K562 (cell line): ENCODE measurements at regions not wholly inside any gene's neighbourhood (a gene's known extent, or its start where the extent isn't known, plus 50 kb on each side); places are given as distances from the start of the nearest gene placed in this dataset.

Experiments
- ATAC-seq: fragments of 200-7000 bp; cut with Tn5 transposase; 3 replicates; pipeline ENCODE4 v1.9.1; 2020; ENCODE audit warnings: moderate library complexity
- BruUV-seq: library from RNA; stranded (reverse); fragments of 400-500 nt; replicated peaks from 2 replicates; lab custom pipeline; 2021; lab: Mats Ljungman, UMichigan
- CTCF ChIA-PET: fragments of 300-600 bp; formaldehyde crosslinking; extraction: SDS; loops from one replicate; lab custom pipeline; 2021; ENCODE audit warnings: low intra/inter-chr PET ratio; lab: Yijun Ruan, JAX
- POLR2A ChIA-PET: fragments of 300-600, 350-650 bp; sonication (Branson Sonifier 250); formaldehyde crosslinking; extraction: SDS; loops from one replicate; lab custom pipeline; 2021; ENCODE audit warnings: antibody characterized with exemption, inconsistent platforms; lab: Yijun Ruan, JAX
- DNase-seq, 4 experiments: peaks; one replicate each; pipeline versions ENCODE4 v3.0.0 to v3.0.0-alpha.2; 2011 to 2018; ENCODE audit warnings: low spot score in 3 of 4, mixed read lengths in 3 of 4; ENCODE audit errors: extremely low read depth in 1 of 4
- FAIRE-seq: peaks from 2 replicates; lab custom pipeline; 2011; peaks lifted over from hg19 to GRCh38; lab: Jason Lieb, UNC
- H2AFZ ChIP-seq: 2 replicates; pipeline ENCODE4 v1.6.0; 2011; ENCODE audit warnings: low read depth, low read length, control low read depth, inconsistent platforms
- H3K27ac ChIP-seq: fragments of 200-600 bp; 3 replicates; pipeline ENCODE4 v1.8.0; 2011; ENCODE audit warnings: low read depth, mild to moderate bottlenecking, control low read depth, inconsistent platforms, low read length, moderate library complexity, mixed read lengths; ENCODE audit errors: extremely low read depth
- H3K27me3 ChIP-seq, 2 experiments: fragments of 300-600 bp in 1 of 2; 2 replicates in 1 of 2; 3 replicates in 1 of 2; pipeline versions ENCODE4 v1.6.0 to v1.8.0; 2011; ENCODE audit warnings: inconsistent platforms in 2 of 2, low read length in 2 of 2, mild to moderate bottlenecking in 1 of 2, mixed read lengths in 1 of 2, moderate library complexity in 1 of 2; ENCODE audit not compliant: control insufficient read depth in 2 of 2, insufficient read depth in 2 of 2
- H3K36me3 ChIP-seq: fragments of 300-600 bp; 3 replicates; pipeline ENCODE4 v1.8.0; 2011; ENCODE audit warnings: mild to moderate bottlenecking, low read length, inconsistent platforms; ENCODE audit not compliant: control insufficient read depth, insufficient read depth
- H3K4me1 ChIP-seq, 2 experiments: fragments of 200-600 bp in 1 of 2; replicated peaks in 1 of 2; 2 replicates in 1 of 2; 3 replicates in 1 of 2; pipeline versions ENCODE4 v1.5.1 to v1.8.0; 2011; ENCODE audit warnings: inconsistent platforms in 2 of 2, low read length in 2 of 2, mild to moderate bottlenecking in 1 of 2, mixed read lengths in 1 of 2, moderate library complexity in 1 of 2; ENCODE audit not compliant: control insufficient read depth in 2 of 2, insufficient read depth in 2 of 2
- H3K4me2 ChIP-seq: 2 replicates; pipeline ENCODE4 v1.6.1; 2011; ENCODE audit warnings: low read length, control low read depth, inconsistent platforms, mixed read lengths; ENCODE audit not compliant: insufficient read depth
- H3K4me3 ChIP-seq: fragments of 200-600 bp; sonication (generic), shearing (Covaris generic); 2 replicates; pipeline ENCODE4 v1.5.1; 2016; ENCODE audit warnings: control low read depth, inconsistent platforms
- H3K79me2 ChIP-seq: fragments of 200-600 bp; 3 replicates; pipeline ENCODE4 v1.8.0; 2011; ENCODE audit warnings: low read length, inconsistent platforms; ENCODE audit not compliant: control insufficient read depth, insufficient read depth
- H3K9ac ChIP-seq, 2 experiments: 2 replicates each; pipeline versions ENCODE4 v1.6.0 to v1.6.1; 2011; ENCODE audit warnings: low read depth in 2 of 2, low read length in 2 of 2, control low read depth in 1 of 2, inconsistent platforms in 1 of 2, mild to moderate bottlenecking in 1 of 2, mixed read lengths in 1 of 2; ENCODE audit not compliant: insufficient read depth in 1 of 2
- H3K9me1 ChIP-seq: one replicate; pipeline ENCODE4 v1.6.0; 2011; ENCODE audit warnings: inconsistent platforms, mild to moderate bottlenecking, low read length, moderate library complexity; ENCODE audit not compliant: control insufficient read depth, insufficient read depth
- H3K9me3 ChIP-seq: replicated peaks from 2 replicates; pipeline ENCODE4 v1.5.1; 2011; ENCODE audit warnings: low read depth, low read length, inconsistent platforms; ENCODE audit not compliant: control insufficient read depth, insufficient read depth
- H4K20me1 ChIP-seq: replicated peaks from 2 replicates; pipeline ENCODE4 v1.6.1; 2011; ENCODE audit warnings: low read length, inconsistent platforms, mixed read lengths; ENCODE audit not compliant: control insufficient read depth, insufficient read depth
- ADNP ChIP-seq: fragments of 200-800 bp; sonication (Bioruptor generic); IDR thresholded peaks from 2 replicates; pipeline ENCODE4 v1.6.1; 2016; ENCODE audit warnings: missing genetic modification characterization, missing compliant biosample characterization
- COPS2 ChIP-seq: fragments of 450-650 bp; conservative IDR thresholded peaks from 2 replicates; pipeline ENCODE4 v1.6.1; 2016; ENCODE audit warnings: mild to moderate bottlenecking, moderate library complexity
- FUS ChIP-seq: fragments of 200-400 bp; formaldehyde crosslinking; optimal IDR thresholded peaks from 2 replicates; pipeline ENCODE3; 2017; ENCODE audit warnings: low read depth, low read length
- HIVEP1 ChIP-seq: fragments of 250-450 bp; sonication (Bioruptor Pico); IDR thresholded peaks from 2 replicates; pipeline ENCODE4 v1.4.0; 2020; ENCODE audit warnings: mild to moderate bottlenecking
- HMGN3 ChIP-seq: IDR thresholded peaks from 2 replicates; pipeline ENCODE4 v1.6.1; 2011; ENCODE audit warnings: borderline replicate concordance, low read depth, mild to moderate bottlenecking, mixed read lengths, low read length; ENCODE audit not compliant: insufficient read length; ENCODE audit errors: extremely low read depth
- SIN3A ChIP-seq, 2 experiments: fragments of 150-350 bp in 1 of 2; IDR thresholded peaks; 2 replicates each; pipeline ENCODE4 v1.6.1; 2011 to 2016; ENCODE audit warnings: borderline replicate concordance in 2 of 2, low read depth in 2 of 2, low read length in 2 of 2, mild to moderate bottlenecking in 2 of 2, moderate library complexity in 2 of 2; ENCODE audit not compliant: control insufficient read depth in 1 of 2
- SMC3 ChIP-seq: conservative IDR thresholded peaks from 2 replicates; pipeline ENCODE4 v1.6.1; 2011; ENCODE audit warnings: low read depth, low read length, improper control_type of control experiment; ENCODE audit not compliant: insufficient read depth
- SRSF7 ChIP-seq: fragments of 200-400 bp; formaldehyde crosslinking; optimal IDR thresholded peaks from 2 replicates; pipeline ENCODE3; 2017; ENCODE audit warnings: mild to moderate bottlenecking, low read depth, low read length
- ZNF23 ChIP-seq: fragments of 250-450 bp; sonication (Bioruptor Pico); IDR thresholded peaks from 2 replicates; pipeline ENCODE4 v1.4.0; 2020; ENCODE audit warnings: mild to moderate bottlenecking
- ZNF311 ChIP-seq: fragments of 250-450 bp; sonication (Bioruptor Pico); IDR thresholded peaks from 2 replicates; pipeline ENCODE4 v1.4.0; 2020; ENCODE audit warnings: mild to moderate bottlenecking, moderate library complexity
- WGBS: fragments of 100-300 bp; shearing (Covaris generic); methylation state at CpG from one replicate; pipeline ENCODE4 v1.1.6; 2016; ENCODE audit warnings: low coverage, mixed read lengths; ENCODE audit not compliant: insufficient coverage; ENCODE audit errors: missing lambda C conversion rate; 5-methylcytosine and 5-hydroxymethylcytosine counted together
- in situ Hi-C: fragments of 300-500 bp; cut with MboI; formaldehyde crosslinking; loops from 4 replicates; pipeline ENCODE4 v1.15.0; 2018; ENCODE audit warnings: inconsistent platforms, mixed read lengths
- intact Hi-C: fragments of 100-400 bp; cut with micrococcal nuclease; formaldehyde crosslinking; loops from 2 replicates; pipeline ENCODE4 v1.14.2; 2022
- TF ChIP-seq, protein P1 (sequence below): fragments of 250-450 bp; sonication (Bioruptor Pico); IDR thresholded peaks from 2 replicates; pipeline ENCODE4 v1.5.0; 2020; ENCODE audit warnings: mild to moderate bottlenecking
- TF ChIP-seq, protein P2 (sequence below): IDR thresholded peaks from 2 replicates; pipeline ENCODE4 v1.6.1; 2014; ENCODE audit warnings: antibody characterized with exemption

DNA sequence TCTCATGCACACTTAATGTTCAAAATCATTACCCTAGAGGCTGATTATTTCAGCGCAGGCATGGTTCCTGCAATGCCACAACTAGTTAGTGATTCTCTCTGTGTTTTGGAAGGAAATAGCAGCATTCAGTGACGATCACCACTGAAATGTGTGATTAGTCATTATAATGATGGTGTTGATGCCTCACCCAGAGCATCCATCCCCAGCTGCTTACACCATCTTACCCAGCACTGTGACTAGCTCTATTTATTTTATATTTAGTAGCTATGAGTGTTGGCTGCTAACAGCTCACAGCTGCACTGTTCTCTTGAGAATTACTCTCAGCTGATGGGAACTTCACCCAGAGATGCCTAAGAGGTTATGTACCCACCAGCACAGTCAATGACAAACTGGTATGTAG lies 60.5 kb upstream of the TSPAN7 start:
- no peak for FAIRE-seq
- H3K4me1 ChIP-seq, result no peaks in the 10 kb centered on the region
- no peak for TF ChIP-seq ADNP (tag)
- TF ChIP-seq ZNF311 (CRISPR knock-in tag), result no peak
- TF ChIP-seq FUS, result no peak
- no peak for TF ChIP-seq ZNF23 (CRISPR knock-in tag)
- TF ChIP-seq, protein P1, sequence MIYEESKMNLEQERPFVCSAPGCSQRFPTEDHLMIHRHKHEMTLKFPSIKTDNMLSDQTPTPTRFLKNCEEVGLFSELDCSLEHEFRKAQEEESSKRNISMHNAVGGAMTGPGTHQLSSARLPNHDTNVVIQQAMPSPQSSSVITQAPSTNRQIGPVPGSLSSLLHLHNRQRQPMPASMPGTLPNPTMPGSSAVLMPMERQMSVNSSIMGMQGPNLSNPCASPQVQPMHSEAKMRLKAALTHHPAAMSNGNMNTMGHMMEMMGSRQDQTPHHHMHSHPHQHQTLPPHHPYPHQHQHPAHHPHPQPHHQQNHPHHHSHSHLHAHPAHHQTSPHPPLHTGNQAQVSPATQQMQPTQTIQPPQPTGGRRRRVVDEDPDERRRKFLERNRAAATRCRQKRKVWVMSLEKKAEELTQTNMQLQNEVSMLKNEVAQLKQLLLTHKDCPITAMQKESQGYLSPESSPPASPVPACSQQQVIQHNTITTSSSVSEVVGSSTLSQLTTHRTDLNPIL (CRISPR knock-in tag), result no peak
- no peak for TF ChIP-seq SMC3
- no peak for TF ChIP-seq HIVEP1 (CRISPR knock-in tag)
- no peak for TF ChIP-seq HMGN3
- TF ChIP-seq, protein P2, sequence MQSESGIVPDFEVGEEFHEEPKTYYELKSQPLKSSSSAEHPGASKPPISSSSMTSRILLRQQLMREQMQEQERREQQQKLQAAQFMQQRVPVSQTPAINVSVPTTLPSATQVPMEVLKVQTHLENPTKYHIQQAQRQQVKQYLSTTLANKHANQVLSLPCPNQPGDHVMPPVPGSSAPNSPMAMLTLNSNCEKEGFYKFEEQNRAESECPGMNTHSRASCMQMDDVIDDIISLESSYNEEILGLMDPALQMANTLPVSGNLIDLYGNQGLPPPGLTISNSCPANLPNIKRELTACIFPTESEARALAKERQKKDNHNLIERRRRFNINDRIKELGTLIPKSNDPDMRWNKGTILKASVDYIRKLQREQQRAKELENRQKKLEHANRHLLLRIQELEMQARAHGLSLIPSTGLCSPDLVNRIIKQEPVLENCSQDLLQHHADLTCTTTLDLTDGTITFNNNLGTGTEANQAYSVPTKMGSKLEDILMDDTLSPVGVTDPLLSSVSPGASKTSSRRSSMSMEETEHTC, result no peak
- no peak for TF ChIP-seq SIN3A (IDR thresholded peaks at IDR 0.05; ENCODE audit: borderline replicate concordance in 2 of 2, control insufficient read depth in 1 of 2, low read depth in 2 of 2, low read length in 2 of 2)
- TF ChIP-seq SRSF7, result no peak
- TF ChIP-seq COPS2, result no peak
- TF ChIP-seq, all 486 proteins: peak for 0
- no peaks in the 10 kb centered on the region for H3K79me2 ChIP-seq
- ATAC-seq (no peak), DNase-seq (no peak)
- no peak overlapping the region for H3K9ac ChIP-seq
- no peak overlapping the region for H3K4me2 ChIP-seq
- intact Hi-C loops, result no loop called here
- no peak overlapping the region for H3K27ac ChIP-seq
- CTCF ChIA-PET, result no interaction called here
- H3K27me3 ChIP-seq, result no peaks in the 10 kb centered on the region
- no peaks in the 10 kb centered on the region for H4K20me1 ChIP-seq
- H2AFZ ChIP-seq, result no peak overlapping the region
- no peaks in the 10 kb centered on the region for H3K9me3 ChIP-seq
- 13% methylated on average over 2 of the region's 2 CpGs for WGBS
- in situ Hi-C loops, result no loop called here
- no peaks in the 10 kb centered on the region for H3K9me1 ChIP-seq
- no peak overlapping the region for H3K4me3 ChIP-seq
- no peaks in the 10 kb centered on the region for H3K36me3 ChIP-seq
- no TSS peak for BruUV-seq
- POLR2A ChIA-PET, result no interaction called here
